GM18511 (cell line): ENCODE measurements at regions not wholly inside any gene's neighbourhood (a gene's known extent, or its start where the extent isn't known, plus 50 kb on each side); places are given as distances from the start of the nearest gene placed in this dataset.

Source experiments
- ATAC-seq: cut with Tn5 transposase; IDR thresholded peaks from one replicate; pipeline ENCODE4 v1.9.1; 2021; ENCODE audit warnings: mild to moderate bottlenecking, moderate library complexity; ENCODE audit not compliant: unreplicated experiment

DNA sequence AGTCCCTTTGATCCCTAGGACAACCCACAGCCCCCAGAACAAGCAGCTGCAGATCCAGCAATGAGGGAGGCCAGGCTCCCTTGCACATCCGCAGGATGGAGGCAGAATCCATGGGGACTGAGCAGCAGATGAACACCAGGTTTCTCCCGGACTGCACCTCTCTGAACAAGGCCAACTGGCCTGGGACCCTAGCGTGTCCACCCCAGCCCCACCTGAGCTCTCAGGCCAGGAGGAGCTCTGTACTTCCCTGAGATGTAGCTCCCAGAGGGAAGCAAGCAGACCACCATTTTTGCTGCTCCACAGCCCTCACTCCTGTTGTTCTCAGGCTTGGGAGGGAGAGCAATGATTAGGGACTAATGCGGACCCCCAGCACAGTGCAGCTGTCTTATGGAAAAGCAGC lies 1195.8 kb downstream of the PCDH18 start:
- no peak for ATAC-seq

DNA sequence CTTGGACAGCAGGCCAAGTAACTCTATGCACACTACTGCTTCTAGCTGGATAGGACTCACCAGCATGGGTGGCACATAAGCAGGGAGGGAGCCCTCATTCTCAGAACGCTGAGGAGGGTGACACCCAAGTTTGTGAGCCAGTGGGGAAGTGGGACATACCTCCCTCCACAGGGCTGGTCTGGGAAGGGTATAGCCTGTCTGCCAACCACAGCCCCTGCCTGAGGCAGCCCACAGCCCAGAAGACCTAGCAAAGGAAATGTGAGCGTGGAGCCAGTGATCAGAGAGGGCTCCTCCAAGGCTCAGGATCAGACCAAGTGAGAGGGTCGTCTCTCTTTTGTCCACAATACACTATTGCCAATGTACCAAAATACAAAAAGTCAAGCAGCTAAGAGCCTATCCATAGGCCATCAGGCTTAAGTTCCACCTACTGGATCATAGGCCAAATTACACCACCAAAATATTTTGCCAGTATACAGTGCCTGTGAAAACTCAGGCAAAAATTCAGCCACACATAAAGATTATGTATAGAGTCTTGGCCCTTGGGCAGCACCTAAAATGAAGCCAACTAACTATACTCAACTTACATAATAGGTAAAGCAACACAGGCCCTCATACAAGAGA lies 1203.1 kb downstream of the PCDH18 start:
- ATAC-seq: no peak

DNA sequence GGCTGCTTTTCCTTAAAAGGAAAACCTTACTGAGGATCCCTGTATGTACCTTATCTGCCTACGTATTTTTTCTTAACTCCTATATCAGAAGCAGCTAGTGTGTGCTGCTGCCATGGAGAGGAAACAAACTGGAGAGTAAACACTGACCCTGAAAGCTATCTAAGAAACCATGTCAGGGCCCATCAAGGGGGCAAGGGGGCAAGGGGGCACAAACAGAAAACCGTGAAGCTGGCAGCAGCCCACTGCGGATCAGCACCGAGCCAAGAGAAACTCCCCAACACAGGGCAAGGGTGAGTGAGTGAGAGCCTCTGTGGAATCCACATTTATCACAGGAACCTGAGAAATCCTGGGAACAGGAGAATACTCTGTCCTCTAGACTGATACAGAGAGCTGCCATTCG lies 1204.2 kb downstream of the PCDH18 start:
- no peak for ATAC-seq

DNA sequence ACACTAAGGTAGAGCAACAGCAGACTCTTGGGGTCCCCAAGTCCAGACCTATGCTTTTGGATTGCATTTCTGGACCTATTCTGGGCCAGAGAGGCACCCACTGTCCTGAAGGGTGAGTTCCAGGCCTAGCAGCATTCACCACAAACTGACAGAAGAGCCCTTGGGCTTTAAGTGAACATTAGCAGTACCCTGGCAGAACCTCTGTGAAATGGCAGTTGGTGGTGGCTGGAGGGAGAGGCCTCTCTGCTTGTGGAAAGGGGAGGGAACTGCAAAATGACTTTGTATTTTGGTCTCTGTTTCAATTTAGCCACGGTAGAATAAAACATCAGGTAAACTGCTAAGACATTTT lies 1211.9 kb downstream of the PCDH18 start:
- ATAC-seq: no peak

DNA sequence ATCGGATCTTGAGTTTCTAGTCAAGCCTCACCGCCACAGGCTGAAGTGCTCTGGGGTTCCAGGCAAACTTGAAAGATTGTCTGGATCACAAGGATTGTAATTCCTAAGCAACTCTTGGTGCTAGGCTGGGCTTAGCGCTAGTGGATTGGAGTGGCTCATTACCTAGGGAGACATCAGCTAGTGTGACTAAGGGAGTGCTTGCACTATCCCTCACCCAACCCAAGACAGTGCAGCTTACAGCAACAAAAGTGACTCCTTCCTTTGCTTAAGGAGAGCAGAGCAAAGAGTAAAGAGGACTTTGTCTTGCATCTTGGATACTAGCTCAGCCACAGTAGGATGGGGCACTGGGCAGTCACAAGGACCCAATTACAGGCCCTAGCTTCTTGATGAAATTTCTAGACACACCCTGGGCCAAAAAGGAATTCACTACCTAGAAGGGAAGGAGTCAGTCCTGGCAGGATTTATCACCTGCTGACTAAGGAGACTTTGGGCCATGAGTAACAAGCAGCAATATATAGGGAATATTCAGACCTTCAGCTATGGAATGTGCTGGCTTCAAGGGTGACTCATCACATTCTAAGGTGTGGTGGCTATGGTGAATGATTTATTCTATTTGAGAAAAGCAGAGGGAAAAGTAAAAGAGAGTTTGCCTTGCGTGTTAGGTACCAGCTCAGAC lies 1212.4 kb downstream of the PCDH18 start:
- no peak for ATAC-seq

DNA sequence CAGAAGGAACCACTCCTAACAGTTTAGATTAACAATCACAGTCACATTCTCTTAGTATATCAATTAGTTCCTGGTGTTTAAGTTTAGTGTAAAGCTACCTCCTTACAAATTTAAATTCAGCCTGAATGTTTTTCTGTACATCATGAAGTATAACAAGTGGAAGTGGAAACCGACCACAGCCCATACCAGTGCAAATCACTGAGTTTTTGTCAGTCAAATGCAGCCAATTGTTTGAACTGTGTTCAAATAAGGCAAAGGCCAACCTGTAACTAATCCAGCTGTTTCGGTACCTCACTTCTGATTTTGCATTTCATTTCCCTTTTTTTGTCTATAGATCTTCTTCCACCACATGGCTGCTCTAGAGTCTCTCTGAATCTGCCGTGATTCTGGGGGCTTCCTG lies 1215.3 kb downstream of the PCDH18 start:
- ATAC-seq: no peak

DNA sequence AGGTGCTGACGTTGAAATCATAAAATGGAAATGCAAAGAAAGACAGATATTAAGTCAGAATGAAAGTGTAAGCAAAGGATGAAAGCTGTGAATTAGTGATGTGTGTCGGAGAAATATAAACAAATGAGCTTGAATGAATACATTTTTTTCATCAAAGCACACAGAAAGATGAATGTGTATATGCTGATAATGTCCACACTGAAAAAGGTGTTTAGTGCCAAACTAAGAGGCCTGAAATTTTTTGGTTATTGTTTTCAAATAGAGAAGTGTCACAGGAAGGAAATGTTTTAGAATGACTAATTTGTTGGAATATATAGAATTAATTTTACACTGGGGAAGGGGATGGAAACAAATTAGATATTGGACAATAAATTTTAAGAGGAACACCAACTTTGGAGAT lies 1217.6 kb downstream of the PCDH18 start:
- ATAC-seq: no peak

DNA sequence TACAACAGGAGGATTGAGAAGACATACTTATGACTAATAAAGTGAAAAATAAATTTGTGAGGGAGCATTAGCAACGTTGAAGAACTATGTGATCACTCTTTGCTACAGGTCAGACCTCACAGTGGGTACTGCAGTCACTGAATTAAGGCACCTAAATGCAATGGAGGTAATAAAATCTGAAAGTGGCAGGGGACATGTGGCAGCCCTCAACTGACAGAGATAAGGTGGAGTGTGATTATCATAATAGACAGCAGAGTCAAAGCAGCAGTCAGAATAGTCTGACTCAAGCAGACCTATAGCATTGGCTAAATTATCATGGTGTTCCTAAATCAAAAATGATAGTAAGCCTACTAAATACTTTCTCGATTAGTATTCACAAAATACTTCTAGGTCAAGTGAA lies 1220.5 kb downstream of the PCDH18 start:
- ATAC-seq: no peak

DNA sequence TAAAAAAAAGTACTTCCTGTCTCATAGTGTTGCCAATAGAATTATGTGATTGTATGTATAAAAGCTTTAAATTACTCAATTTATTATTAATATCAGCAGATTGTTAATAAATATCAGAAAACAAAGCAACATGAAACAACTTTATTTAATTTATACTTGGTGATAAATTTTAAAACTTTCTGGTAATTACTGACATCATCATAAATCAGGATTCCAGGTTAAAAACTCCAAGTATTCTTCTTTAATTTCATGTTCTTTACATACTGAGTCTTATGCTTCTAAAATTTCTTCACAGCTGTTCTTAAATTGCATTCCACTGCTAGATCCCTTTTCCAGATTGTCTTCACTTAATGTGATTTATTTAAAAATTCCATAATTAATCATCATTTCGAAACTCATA lies 1224.5 kb downstream of the PCDH18 start:
- ATAC-seq: no peak

DNA sequence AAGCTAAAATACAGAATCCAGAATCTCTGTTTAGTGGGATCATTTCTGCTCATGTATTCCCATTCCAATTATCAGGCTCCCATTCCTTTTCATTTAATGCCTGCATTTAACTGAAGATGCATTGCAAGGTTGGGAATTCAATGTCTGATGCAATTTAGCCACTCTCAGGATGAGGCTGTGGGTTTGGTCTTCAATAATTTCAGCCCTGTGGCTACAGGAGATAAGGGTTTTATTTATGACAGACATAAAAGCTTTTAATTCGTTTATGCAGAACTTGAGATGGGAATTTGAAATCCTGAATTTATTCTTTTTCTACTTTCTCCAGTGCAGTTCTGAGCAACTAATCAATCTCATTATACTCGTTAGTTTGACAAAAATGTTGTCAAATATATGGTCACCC lies 1225.9 kb downstream of the PCDH18 start:
- no peak for ATAC-seq

DNA sequence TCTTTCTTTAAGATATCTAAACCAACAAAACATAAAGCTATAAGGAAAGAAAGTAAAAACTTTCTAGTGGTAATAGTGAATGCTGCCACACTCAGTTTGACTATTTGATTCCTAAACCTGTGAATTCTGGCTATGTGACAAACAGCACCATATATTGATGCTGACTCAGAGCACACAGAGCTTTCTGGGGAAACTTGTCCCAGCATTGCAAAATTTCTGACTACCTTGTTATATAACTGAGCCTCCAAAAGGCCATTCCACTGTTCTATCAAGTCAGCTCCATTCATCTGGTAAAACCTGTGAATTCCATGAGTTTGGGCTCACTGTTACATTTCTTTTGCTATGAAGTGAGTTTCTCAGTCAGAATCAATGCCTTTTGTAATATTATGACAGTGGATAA lies 1229.7 kb downstream of the PCDH18 start:
- no peak for ATAC-seq

DNA sequence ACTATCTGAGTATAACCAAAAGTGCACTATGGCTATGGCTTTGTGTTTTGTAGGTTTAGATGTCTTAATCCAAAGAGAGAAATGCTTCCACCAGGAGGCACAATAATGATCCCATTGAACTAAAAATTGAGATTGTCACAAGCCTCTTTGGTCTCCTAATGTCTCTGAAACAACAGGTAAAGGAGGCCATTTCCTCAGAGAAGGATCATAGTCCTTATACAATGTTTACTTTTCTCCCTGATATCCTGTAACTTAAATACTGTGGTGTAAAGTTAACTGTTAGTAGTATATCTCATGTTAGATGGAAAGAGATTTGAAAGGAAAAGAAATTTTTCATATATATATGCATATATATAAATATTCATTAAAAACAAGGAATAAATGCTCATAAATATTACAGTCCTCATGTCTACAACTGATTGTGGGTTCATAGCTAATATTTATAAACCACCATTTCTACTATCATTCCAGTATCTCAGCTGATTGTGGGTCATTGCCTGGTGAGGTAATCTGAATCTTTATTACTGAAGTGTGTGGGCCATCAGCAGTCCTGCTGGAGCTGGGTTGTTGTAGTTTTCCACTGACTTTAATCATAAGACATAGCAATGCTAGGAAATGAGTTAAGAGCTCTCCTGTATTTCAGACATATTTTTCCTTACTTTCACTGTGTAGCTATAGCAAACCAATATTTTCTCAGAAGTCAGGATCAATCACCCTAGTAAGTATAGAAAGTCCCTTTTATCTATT lies 1230.4 kb downstream of the PCDH18 start:
- ATAC-seq: no peak

DNA sequence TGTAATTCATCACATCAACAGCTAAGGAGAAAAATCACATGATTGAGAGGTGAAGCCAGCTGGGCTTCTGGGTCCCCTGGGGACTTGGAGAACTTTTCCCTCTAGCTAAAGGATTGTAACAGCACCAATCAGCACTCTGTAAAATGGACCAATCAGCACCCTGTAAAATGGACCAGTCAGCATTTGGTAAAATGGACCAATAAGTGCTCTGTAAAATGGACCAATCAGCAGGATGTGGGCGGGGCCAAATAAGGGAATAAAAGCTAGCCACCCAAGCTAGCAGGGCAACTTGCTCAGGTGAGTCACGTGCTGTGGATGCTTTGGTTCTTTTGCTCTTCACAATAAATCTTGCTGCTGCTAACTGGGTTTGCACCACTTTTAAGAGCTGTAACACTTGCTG lies 1248.3 kb downstream of the PCDH18 start:
- no peak for ATAC-seq

DNA sequence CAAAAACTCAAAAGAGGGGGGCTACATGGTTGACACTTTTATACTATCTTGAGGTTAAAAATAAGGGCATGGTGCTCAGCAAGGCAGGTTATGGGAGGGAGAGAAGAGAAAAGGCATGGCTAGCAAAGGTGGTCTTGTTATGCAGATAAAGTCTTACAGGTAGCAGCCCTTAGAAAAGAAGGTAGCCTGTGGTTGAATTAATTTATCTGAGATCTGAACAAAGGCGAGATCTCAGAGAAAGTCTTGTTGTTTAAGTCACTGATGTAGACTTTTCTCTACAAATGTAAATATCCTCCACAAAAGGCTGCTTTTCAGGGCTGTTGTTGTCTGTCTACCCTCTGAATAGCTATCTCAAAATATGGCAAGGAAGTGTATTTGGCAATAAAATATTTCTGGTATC lies 1250.4 kb downstream of the PCDH18 start:
- ATAC-seq: no peak

DNA sequence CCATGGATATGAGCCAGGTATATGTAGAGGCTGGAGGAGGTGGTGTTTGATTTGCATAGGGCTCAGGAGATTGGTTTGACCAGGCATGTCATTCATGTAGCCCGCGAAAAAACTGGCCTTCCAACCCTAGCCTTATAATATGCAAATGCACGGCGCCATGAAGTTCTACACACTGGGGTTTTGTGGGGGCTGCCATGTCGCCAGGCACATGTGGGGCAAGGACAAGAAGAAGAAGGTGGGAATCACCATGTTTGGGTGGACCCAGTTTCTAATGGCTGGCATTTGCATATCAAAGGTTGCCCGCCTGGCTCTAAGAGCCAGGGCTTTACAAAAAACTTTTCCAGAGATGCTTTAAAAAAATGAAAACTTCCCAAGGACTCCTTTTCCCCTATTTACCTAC lies 1251.0 kb downstream of the PCDH18 start:
- no peak for ATAC-seq

DNA sequence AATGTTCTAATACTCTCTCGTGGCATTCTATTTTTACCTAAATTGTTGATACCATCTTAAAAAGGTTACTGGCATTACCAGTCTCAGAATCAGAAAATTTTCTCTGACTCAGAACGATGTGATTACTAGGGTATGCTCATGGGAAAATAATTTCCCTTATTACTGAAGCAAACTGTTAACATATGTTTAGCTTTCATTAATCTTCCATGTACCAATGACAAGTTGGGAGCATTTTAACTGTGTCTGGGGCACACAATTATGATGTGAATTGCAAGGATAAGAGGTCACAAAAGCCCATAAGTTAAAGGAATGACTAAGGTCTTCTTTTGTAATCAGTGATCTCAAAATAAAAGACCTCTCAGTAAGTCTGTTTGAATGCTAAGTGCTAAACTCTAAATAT lies 1254.6 kb downstream of the PCDH18 start:
- ATAC-seq: no peak

DNA sequence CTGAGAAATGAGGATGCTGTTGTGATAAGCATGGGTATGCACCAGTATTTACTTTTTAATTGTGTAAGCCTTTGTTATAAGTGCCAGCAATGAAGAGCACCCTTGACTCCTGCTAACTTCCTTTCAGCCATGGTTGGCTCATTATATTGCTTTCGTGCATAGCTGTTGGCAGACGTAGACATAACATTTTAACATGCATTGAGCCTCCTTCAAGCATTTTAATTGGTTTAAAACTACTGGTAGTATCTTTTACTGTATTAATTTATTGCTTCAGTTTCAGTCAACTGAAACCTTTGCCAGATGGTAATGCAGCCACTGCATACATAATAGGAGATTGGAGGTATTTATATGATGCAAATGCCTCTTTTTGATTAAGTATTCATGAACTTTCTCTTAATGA lies 1285.4 kb downstream of the PCDH18 start:
- no peak for ATAC-seq

DNA sequence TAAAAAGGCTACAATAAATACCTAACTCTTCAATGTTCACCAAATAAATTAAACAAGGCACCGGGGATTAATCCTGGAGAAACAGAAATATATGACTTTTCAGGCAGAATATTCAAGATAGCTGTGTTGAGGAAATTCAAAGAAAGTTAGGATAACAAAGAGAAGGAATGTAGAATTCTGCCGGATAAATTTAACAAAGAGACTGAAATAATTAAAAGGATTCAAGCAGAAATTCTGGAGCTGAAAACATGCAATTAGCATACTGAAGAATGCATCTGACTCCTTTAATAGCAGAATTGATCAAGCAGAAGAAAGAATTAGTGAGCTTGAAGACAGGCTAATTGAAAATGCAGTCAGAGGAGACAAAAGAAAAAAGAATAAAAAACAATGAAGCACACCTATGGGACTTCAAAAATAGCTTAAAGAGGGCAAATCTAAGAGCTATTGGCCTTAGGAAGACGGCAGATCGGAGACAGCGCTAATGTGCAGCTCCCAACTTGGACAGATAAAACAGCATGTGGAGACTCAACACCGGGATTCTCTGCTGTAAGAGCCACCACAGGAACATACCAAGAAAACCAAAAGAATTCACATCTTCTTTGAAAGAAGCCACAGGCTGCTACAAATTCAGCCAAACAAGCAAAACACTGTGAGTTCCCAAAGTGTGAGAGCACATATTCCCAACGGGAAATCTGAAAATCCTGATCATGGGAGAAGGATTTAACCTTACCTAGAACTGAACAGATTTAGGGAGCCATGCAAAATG lies 1290.9 kb downstream of the PCDH18 start:
- ATAC-seq: no peak

DNA sequence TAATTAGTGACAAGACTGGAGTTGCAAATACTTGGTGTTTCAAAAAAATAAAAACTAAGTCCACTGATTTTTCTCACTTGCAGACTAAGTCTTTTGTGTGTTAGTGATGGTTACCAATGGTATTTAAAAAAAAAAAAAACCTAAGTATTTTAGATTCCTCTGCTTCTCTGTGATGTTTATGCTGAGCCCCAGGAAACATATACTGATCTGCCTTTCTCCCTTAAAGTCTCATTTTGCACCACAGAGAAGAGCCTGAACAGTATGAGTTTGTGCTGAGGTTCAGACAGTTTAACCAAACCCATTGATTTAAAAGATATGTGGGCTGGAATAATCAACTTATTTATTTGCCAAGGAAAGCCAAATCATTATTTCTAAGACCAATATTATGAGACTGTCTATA lies 1305.0 kb downstream of the PCDH18 start:
- ATAC-seq: no peak

DNA sequence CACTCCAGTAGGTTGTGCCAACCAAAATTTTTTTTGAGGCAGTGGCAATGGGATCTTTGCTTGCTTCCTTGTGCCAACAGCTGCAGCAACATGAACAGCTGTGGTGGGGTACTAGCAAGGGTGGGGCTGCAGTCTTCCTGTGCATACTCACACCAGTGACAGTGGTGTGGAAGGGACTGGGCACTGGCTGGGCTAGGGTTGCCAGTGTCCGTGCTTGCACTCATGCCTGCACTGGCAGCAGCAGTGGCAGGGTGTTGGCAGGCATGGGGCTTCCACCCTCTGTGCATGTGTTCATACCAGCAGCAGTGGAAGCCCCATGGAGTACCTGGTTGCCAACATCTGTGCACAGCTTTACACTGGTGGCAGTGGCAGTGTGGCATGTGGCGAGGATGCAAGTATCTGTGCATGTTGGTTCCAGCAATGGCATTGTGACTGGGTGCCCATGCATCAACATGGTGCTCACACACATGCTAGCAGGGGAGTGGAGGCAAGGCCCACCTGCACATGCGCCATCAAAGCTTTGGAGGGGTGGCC lies 1312.6 kb downstream of the PCDH18 start:
- ATAC-seq: no peak

DNA sequence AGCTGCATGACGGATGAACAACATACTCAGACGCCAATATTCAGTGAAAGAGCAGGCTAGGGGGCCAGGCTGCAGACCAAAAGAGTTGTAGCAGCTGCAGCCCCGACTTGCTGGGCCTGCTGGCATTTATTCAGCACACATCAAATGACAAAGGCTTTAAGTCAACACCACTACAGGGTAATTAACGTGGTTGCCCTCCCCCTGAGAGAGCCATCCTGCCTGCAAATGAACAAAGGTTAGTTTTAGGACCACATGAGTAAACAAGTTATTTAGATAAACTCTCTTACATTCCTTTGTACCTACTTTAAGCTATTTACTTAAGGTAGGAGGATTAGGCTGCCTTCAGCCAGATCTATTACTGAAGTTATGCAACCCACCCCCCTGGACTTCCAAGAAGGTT lies 1329.1 kb downstream of the PCDH18 start:
- no peak for ATAC-seq
